Vagina (tissue), 2 donors: ENCODE measurements at regions not wholly inside any gene's neighbourhood (a gene's known extent, or its start where the extent isn't known, plus 50 kb on each side); places are given as distances from the start of the nearest gene placed in this dataset.
"Not testable (repeated sequence)": the region's sequence is repeated elsewhere in the genome, so short reads cannot be mapped to it uniquely, and the experiment has no call there.

Source experiments
- POLR2A ChIP-seq, 2 donors: fragments of 450-650 bp; IDR thresholded peaks; one replicate each; pipeline ENCODE4 v1.6.1; 2017; ENCODE audit warnings: antibody characterized with exemption in 2 of 2, mild to moderate bottlenecking in 2 of 2, moderate library complexity in 2 of 2
- POLR2AphosphoS5 ChIP-seq, 2 donors: sonication (generic); formaldehyde crosslinking; IDR thresholded peaks; one replicate each; pipeline ENCODE4 v1.9.0; 2017; ENCODE audit warnings: antibody characterized with exemption in 2 of 2, mild to moderate bottlenecking in 2 of 2, low read depth in 1 of 2; ENCODE audit not compliant: insufficient read depth in 1 of 2
- TF ChIP-seq, protein P1 (sequence below), 3 experiments: fragments of 450-650 bp in 2 of 3; fragments of 200-600 bp in 1 of 3; sonication (generic) in 1 of 3; IDR thresholded peaks; one replicate each; pipeline ENCODE4 v1.5.1; 2017 to 2019; ENCODE audit warnings: antibody characterized with exemption in 3 of 3, mild to moderate bottlenecking in 2 of 3, moderate library complexity in 2 of 3

DNA sequence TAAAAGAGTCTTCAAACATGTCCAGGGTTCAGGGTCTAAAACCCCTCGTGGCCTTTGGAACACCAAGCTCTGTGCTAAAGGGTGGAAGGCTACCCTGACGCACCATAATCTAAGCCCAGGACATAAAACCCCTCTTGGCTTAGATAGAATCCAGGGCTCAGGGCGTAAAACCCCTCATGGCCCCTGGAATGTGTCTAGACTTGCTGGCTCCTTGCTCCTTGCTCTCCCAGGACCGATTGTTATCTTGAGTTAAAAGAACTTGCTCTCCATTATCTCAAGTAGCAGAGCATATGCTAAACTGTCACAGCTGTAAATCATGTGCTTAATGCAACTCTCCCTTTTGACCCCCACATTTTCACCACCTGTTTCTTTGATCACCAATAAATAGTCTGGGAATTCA lies 758.1 kb upstream of the SLC8A1 start:
- TF ChIP-seq, protein P1, sequence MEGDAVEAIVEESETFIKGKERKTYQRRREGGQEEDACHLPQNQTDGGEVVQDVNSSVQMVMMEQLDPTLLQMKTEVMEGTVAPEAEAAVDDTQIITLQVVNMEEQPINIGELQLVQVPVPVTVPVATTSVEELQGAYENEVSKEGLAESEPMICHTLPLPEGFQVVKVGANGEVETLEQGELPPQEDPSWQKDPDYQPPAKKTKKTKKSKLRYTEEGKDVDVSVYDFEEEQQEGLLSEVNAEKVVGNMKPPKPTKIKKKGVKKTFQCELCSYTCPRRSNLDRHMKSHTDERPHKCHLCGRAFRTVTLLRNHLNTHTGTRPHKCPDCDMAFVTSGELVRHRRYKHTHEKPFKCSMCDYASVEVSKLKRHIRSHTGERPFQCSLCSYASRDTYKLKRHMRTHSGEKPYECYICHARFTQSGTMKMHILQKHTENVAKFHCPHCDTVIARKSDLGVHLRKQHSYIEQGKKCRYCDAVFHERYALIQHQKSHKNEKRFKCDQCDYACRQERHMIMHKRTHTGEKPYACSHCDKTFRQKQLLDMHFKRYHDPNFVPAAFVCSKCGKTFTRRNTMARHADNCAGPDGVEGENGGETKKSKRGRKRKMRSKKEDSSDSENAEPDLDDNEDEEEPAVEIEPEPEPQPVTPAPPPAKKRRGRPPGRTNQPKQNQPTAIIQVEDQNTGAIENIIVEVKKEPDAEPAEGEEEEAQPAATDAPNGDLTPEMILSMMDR (IDR thresholded peaks at IDR 0.05), result not testable (repeated sequence)
- not testable (repeated sequence) for TF ChIP-seq POLR2A (IDR thresholded peaks at IDR 0.05); POLR2AphosphoS5 (IDR thresholded peaks at IDR 0.05; ENCODE audit: insufficient read depth in 1 of 2, low read depth in 1 of 2)
